ENCODE measurements at regions not wholly inside any gene's neighbourhood (a gene's known extent, or its start where the extent isn't known, plus 50 kb on each side); places are given as distances from the start of the nearest gene placed in this dataset.

- TF ChIP-seq, protein P1, sequence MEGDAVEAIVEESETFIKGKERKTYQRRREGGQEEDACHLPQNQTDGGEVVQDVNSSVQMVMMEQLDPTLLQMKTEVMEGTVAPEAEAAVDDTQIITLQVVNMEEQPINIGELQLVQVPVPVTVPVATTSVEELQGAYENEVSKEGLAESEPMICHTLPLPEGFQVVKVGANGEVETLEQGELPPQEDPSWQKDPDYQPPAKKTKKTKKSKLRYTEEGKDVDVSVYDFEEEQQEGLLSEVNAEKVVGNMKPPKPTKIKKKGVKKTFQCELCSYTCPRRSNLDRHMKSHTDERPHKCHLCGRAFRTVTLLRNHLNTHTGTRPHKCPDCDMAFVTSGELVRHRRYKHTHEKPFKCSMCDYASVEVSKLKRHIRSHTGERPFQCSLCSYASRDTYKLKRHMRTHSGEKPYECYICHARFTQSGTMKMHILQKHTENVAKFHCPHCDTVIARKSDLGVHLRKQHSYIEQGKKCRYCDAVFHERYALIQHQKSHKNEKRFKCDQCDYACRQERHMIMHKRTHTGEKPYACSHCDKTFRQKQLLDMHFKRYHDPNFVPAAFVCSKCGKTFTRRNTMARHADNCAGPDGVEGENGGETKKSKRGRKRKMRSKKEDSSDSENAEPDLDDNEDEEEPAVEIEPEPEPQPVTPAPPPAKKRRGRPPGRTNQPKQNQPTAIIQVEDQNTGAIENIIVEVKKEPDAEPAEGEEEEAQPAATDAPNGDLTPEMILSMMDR (CRISPR knock-in tag; IDR thresholded peaks at IDR 0.05) = no peak
- TF ChIP-seq POLR2A (IDR thresholded peaks at IDR 0.05; ENCODE audit: insufficient read depth in 1 of 2, low read depth in 2 of 2, low read length in 2 of 2) (no peak), CREM (IDR thresholded peaks at IDR 0.05) (no peak), CREM (CRISPR knock-in tag; IDR thresholded peaks at IDR 0.05) (no peak), IKZF1 (IDR thresholded peaks at IDR 0.05) (no peak), ZFY (CRISPR knock-in tag; IDR thresholded peaks at IDR 0.05) (no peak)
These were observed 235.4 kb upstream of the BTBD3 start for GRCh38 chr20:11682285-11682684.
